ENCODE measurements at regions not wholly inside any gene's neighbourhood (a gene's known extent, or its start where the extent isn't known, plus 50 kb on each side); places are given as distances from the start of the nearest gene placed in this dataset.

- TF ChIP-seq CTCF (conservative IDR thresholded peaks at IDR 0.05; ENCODE audit: low read depth, low read length), result no peak
- TF ChIP-seq EZH2 (IDR thresholded peaks at IDR 0.05; ENCODE audit: borderline replicate concordance, low read depth, low read length, poor library complexity, severe bottlenecking), result no peak
These were observed 90.1 kb upstream of the FOXG1 start for GRCh38 chr14:28676479-28676878.

Data from A673 (cell line).